HL-60 (cell line): ENCODE measurements at regions not wholly inside any gene's neighbourhood (a gene's known extent, or its start where the extent isn't known, plus 50 kb on each side); places are given as distances from the start of the nearest gene placed in this dataset.

Source experiments
- DNase-seq, 2 experiments: peaks; one replicate each; pipeline ENCODE4 v3.0.0-alpha.2; 2010 to 2020; ENCODE audit warnings: low read depth in 1 of 2, low spot score in 1 of 2
- H3K27ac ChIP-seq: fragments of 250-450 bp; sonication (Bioruptor Pico); replicated peaks from 2 replicates; pipeline ENCODE4 v1.5.1; 2020; ENCODE audit warnings: mild to moderate bottlenecking, moderate library complexity
- H3K27me3 ChIP-seq: fragments of 250-450 bp; sonication (Bioruptor Pico); 2 replicates; pipeline ENCODE4 v1.5.1; 2021; ENCODE audit warnings: mild to moderate bottlenecking, moderate library complexity; ENCODE audit not compliant: insufficient read depth, poor library complexity, severe bottlenecking
- H3K4me3 ChIP-seq: replicated peaks from 2 replicates; pipeline ENCODE4 v1.5.1; 2011; ENCODE audit warnings: mild to moderate bottlenecking, control low read depth, low read length; ENCODE audit not compliant: insufficient read depth
- GABPA ChIP-seq: IDR thresholded peaks from 2 replicates; pipeline ENCODE4 v1.6.1; 2012; ENCODE audit warnings: low read depth
- POLR2AphosphoS5 ChIP-seq: IDR thresholded peaks from 2 replicates; pipeline ENCODE4 v1.6.1; 2012; ENCODE audit warnings: low read depth
- SPI1 ChIP-seq: IDR thresholded peaks from 2 replicates; pipeline ENCODE4 v1.6.1; 2012; ENCODE audit warnings: low read depth, mild to moderate bottlenecking, borderline replicate concordance
- TF ChIP-seq, protein P1 (sequence below): IDR thresholded peaks from 2 replicates; pipeline ENCODE4 v1.6.1; 2012; ENCODE audit warnings: low read depth; ENCODE audit not compliant: insufficient replicate concordance
- TF ChIP-seq, protein P2 (sequence below): IDR thresholded peaks from one replicate; pipeline ENCODE4 v1.5.1; 2011; ENCODE audit warnings: low read length, control low read depth, inconsistent platforms; ENCODE audit not compliant: insufficient read depth

DNA sequence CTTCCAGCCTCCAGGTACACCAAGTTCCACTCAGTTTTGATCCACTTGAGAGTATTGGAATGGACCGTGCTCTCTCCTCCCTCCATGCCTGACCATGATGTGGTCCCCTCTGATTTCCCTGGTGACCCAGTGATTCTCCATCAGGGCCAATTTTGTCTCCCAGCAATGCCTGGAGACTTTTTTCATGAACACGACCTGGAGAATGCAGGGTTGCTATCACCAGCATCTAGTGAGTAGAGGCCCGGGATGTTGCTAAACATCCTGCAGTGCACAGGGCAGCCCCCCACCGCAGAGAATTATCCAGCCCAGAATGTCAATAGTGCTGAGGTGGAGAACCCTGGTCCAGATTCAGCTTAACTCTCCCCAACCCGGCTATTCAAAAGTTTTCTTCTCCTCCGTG lies 134.0 kb upstream of the RREB1 start:
- Histone ChIP-seq H3K4me3 (no peak overlapping the region), H3K27ac (no peak overlapping the region), H3K27me3 (no peaks in the 10 kb centered on the region)
- TF ChIP-seq SPI1: no peak
- TF ChIP-seq, protein P1, sequence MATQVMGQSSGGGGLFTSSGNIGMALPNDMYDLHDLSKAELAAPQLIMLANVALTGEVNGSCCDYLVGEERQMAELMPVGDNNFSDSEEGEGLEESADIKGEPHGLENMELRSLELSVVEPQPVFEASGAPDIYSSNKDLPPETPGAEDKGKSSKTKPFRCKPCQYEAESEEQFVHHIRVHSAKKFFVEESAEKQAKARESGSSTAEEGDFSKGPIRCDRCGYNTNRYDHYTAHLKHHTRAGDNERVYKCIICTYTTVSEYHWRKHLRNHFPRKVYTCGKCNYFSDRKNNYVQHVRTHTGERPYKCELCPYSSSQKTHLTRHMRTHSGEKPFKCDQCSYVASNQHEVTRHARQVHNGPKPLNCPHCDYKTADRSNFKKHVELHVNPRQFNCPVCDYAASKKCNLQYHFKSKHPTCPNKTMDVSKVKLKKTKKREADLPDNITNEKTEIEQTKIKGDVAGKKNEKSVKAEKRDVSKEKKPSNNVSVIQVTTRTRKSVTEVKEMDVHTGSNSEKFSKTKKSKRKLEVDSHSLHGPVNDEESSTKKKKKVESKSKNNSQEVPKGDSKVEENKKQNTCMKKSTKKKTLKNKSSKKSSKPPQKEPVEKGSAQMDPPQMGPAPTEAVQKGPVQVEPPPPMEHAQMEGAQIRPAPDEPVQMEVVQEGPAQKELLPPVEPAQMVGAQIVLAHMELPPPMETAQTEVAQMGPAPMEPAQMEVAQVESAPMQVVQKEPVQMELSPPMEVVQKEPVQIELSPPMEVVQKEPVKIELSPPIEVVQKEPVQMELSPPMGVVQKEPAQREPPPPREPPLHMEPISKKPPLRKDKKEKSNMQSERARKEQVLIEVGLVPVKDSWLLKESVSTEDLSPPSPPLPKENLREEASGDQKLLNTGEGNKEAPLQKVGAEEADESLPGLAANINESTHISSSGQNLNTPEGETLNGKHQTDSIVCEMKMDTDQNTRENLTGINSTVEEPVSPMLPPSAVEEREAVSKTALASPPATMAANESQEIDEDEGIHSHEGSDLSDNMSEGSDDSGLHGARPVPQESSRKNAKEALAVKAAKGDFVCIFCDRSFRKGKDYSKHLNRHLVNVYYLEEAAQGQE: no peak
- TF ChIP-seq, protein P2, sequence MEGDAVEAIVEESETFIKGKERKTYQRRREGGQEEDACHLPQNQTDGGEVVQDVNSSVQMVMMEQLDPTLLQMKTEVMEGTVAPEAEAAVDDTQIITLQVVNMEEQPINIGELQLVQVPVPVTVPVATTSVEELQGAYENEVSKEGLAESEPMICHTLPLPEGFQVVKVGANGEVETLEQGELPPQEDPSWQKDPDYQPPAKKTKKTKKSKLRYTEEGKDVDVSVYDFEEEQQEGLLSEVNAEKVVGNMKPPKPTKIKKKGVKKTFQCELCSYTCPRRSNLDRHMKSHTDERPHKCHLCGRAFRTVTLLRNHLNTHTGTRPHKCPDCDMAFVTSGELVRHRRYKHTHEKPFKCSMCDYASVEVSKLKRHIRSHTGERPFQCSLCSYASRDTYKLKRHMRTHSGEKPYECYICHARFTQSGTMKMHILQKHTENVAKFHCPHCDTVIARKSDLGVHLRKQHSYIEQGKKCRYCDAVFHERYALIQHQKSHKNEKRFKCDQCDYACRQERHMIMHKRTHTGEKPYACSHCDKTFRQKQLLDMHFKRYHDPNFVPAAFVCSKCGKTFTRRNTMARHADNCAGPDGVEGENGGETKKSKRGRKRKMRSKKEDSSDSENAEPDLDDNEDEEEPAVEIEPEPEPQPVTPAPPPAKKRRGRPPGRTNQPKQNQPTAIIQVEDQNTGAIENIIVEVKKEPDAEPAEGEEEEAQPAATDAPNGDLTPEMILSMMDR: no peak
- TF ChIP-seq POLR2AphosphoS5: no peak
- no peak for TF ChIP-seq GABPA
- DNase-seq: no peak

DNA sequence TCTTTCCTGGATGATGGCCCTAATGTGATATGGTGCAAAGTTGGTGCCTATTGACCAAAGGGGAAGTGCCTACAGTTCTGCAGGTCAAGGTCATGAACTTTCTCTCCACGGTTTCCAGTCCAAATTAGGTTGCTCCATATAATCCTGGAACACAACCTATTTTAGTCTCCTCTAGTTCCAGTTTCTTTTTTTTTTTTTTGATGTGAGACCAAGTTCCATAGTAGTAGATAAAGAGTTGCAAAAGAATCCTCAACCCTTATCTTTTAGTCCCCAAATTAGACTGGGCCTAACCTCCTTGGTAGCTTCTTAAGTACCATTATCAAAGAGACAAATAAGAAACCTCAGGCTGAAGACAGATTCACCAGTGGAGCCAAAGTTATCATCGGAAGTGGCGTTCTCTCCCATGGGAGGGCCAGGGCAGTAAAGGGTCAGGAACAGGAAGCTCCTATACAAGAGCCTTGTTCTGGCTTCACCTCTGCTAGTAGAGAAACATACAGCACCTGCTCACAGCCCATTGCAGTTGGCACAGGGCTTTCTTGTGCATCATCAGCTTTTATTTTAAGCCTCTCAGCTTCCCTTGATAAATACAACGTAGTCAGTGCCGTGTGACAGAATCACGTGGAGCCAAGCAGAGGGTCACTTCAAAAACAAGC lies 132.2 kb upstream of the RREB1 start:
- Histone ChIP-seq H3K4me3 (no peak overlapping the region), H3K27ac (no peak overlapping the region), H3K27me3 (no peaks in the 10 kb centered on the region)
- DNase-seq: no peak
- TF ChIP-seq SPI1 (peak; percentile 72), POLR2AphosphoS5 (no peak)

DNA sequence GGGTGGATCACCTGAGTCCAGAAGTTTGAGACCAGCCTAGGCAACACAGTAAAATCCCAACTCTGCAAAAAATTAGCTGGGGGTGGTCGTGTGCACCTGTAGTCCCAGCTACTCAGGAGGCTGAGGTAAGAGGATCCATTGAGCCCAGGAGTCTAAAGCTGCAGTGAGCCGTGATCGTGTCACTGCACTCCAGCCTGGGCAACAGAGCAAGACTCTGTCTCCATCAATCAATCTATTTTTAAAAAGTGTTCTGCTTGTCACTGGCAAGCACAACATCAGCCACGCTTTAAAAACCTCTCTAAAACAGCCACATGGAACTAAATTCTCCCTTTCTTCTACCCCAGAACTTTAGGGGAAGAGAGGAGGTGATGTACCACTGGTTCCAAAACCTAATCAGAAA lies 131.6 kb upstream of the RREB1 start:
- no peak overlapping the region for H3K27ac ChIP-seq
- no peak for DNase-seq
- H3K27me3 ChIP-seq: no peaks in the 10 kb centered on the region
- H3K4me3 ChIP-seq: no peak overlapping the region
- TF ChIP-seq SPI1 (no peak), POLR2AphosphoS5 (no peak), GABPA (no peak)
- TF ChIP-seq, protein P1: no peak
- TF ChIP-seq, protein P2: no peak

DNA sequence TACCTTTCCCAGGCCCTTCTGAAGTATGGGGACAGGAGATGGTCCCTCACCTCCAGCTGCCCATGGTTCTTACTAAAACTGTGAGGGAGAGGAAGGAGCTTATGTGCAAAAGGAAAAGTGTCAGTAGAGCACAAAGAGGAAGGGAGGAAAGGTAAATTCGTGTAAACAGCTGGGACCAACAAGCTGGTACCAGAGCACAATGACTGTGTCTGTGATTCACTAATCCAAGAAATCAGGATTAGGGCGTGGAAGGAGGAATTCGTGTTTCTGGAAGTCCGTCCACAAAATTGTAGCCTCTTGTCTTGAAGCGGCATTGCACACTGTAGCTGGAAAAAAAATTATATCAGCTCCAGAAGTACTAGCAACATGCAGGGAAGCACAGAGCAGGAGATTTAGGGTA lies 129.0 kb upstream of the RREB1 start:
- Histone ChIP-seq H3K27me3 (no peaks in the 10 kb centered on the region), H3K4me3 (no peak overlapping the region), H3K27ac (no peak overlapping the region)
- no peak for DNase-seq
- TF ChIP-seq, protein P1: no peak
- TF ChIP-seq SPI1 (no peak), POLR2AphosphoS5 (no peak), GABPA (no peak)
- TF ChIP-seq, protein P2: no peak
